ENCODE measurements at regions not wholly inside any gene's neighbourhood (a gene's known extent, or its start where the extent isn't known, plus 50 kb on each side); places are given as distances from the start of the nearest gene placed in this dataset.

DNA sequence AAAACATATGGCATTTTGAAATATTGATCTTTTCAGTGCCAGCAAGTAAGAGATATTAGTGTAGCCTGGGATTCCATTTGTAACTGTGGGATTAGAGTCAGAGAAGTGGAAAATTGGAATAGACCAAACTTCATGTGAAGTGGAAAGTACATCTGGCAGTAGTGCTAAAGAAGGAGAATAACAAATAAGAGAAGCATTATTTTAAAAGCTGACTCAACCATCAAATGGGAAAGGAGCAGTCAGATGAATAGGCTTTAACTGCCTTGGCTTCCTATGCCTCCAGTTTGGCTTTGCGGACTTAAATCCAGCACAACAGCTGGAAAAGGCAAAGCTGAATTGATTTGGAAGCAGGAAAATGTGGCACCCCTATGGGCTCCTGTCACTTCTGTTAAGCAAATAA, 623.1 kb downstream of the TSN start:
- H3K27ac ChIP-seq = no peak overlapping the region
- H3K4me3 ChIP-seq = no peak overlapping the region
- H3K27me3 ChIP-seq = no peaks in the 10 kb centered on the region
- H3K9me3 ChIP-seq = no peaks in the 10 kb centered on the region
- H3K36me3 ChIP-seq = no peaks in the 10 kb centered on the region
- TF ChIP-seq EP300 (IDR thresholded peaks at IDR 0.05) = no peak
- TF ChIP-seq POLR2A (IDR thresholded peaks at IDR 0.05) = no peak
- TF ChIP-seq POLR2AphosphoS5 (IDR thresholded peaks at IDR 0.05) = no peak
- TF ChIP-seq, protein P1, sequence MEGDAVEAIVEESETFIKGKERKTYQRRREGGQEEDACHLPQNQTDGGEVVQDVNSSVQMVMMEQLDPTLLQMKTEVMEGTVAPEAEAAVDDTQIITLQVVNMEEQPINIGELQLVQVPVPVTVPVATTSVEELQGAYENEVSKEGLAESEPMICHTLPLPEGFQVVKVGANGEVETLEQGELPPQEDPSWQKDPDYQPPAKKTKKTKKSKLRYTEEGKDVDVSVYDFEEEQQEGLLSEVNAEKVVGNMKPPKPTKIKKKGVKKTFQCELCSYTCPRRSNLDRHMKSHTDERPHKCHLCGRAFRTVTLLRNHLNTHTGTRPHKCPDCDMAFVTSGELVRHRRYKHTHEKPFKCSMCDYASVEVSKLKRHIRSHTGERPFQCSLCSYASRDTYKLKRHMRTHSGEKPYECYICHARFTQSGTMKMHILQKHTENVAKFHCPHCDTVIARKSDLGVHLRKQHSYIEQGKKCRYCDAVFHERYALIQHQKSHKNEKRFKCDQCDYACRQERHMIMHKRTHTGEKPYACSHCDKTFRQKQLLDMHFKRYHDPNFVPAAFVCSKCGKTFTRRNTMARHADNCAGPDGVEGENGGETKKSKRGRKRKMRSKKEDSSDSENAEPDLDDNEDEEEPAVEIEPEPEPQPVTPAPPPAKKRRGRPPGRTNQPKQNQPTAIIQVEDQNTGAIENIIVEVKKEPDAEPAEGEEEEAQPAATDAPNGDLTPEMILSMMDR (IDR thresholded peaks at IDR 0.05) = no peak
- 62 to 88% methylated on average over 1 of the region's 1 CpG for WGBS, 2 donors (ENCODE audit: low coverage in 1 of 2)
- no peak for ATAC-seq
- no peaks in the 10 kb centered on the region for H3K4me1 ChIP-seq

DNA sequence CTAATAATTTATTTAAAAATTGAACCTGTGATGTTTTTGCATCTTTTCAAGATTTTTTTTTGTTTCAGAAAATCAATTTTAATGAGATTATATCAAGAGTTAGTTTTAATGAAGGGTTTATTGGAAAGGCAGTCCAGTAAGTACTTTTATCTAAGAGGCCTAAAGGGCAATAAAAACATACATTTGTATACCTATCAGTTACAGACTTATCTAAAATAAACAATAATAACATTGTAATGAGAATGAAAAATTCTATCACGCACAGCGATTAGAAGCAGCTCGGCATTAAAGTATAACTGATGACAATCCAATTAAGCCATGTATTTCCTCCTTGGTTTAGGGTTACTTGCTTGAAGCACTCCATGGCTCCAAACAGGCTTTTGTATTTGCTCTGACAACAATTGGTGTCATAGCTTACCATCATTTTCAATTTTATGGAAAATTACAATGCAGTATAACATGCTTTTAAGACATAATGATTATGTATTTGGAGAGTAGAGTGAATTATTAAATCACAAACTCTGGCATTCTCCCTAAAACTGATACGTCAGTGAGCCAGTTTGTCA, 629.4 kb downstream of the TSN start:
- Histone ChIP-seq H3K9me3 (peaks cover 0 to 16% (median 0%) of the 10 kb centered on the region in 3 donors), H3K4me3 (no peak overlapping the region), H3K27ac (no peak overlapping the region), H3K4me1 (no peaks in the 10 kb centered on the region), H3K27me3 (no peaks in the 10 kb centered on the region), H3K36me3 (no peaks in the 10 kb centered on the region)
- WGBS, 2 donors (ENCODE audit: low coverage in 1 of 2) = 56 to 89% methylated on average over 4 of the region's 4 CpGs
- TF ChIP-seq, protein P1 (IDR thresholded peaks at IDR 0.05) = no peak
- no peak for TF ChIP-seq EP300 (IDR thresholded peaks at IDR 0.05)
- no peak for TF ChIP-seq POLR2AphosphoS5 (IDR thresholded peaks at IDR 0.05)
- no peak for TF ChIP-seq POLR2A (IDR thresholded peaks at IDR 0.05)
- ATAC-seq = no peak

DNA sequence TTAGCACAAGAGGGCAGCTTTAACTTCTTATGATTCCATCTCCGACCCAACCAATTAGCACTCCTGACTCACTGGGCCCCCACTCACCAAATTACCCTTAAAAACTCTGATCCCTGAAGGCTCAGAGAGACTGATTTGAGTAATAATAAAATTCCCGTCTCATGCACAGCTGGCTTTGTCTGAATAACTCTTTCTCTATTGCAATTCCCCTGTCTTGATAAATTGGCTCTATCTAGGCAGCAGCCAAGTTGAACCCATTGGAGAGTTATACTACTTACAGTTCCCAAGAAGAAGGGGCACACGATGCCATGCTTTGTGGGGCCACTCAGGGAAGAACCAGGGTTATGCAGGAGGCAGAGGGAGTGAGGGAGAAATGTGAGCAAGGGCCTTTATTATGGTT, 632.8 kb downstream of the TSN start:
- WGBS, 2 donors (ENCODE audit: low coverage in 1 of 2) = 80 to 93% methylated on average over 1 to 2 of the region's 3 CpGs
- no peak overlapping the region for H3K4me3 ChIP-seq
- no peak for ATAC-seq
- no peak overlapping the region for H3K27ac ChIP-seq
- TF ChIP-seq, protein P1 (IDR thresholded peaks at IDR 0.05) = no peak
- TF ChIP-seq POLR2AphosphoS5 (IDR thresholded peaks at IDR 0.05) (no peak), POLR2A (IDR thresholded peaks at IDR 0.05) (no peak), EP300 (IDR thresholded peaks at IDR 0.05) (no peak)
- H3K36me3 ChIP-seq = no peaks in the 10 kb centered on the region
- H3K4me1 ChIP-seq = no peaks in the 10 kb centered on the region
- peaks cover 0 to 16% (median 0%) of the 10 kb centered on the region in 3 donors for H3K9me3 ChIP-seq
- H3K27me3 ChIP-seq = no peaks in the 10 kb centered on the region

GRCh38 chr2:122389694-122390093, 634.2 kb downstream of the TSN start:
- Histone ChIP-seq H3K4me3 (no peak overlapping the region), H3K36me3 (no peaks in the 10 kb centered on the region), H3K27me3 (no peaks in the 10 kb centered on the region), H3K4me1 (no peaks in the 10 kb centered on the region), H3K9me3 (peaks cover 0 to 16% (median 0%) of the 10 kb centered on the region in 3 donors), H3K27ac (no peak overlapping the region)
- 76 to 88% methylated on average over 2 to 4 of the region's 4 CpGs for WGBS, 2 donors (ENCODE audit: low coverage in 1 of 2)
- TF ChIP-seq EP300 (IDR thresholded peaks at IDR 0.05) = no peak
- TF ChIP-seq, protein P1 (IDR thresholded peaks at IDR 0.05) = no peak
- TF ChIP-seq POLR2A (IDR thresholded peaks at IDR 0.05) = no peak
- TF ChIP-seq POLR2AphosphoS5 (IDR thresholded peaks at IDR 0.05) = no peak
- ATAC-seq = no peak

GRCh38 chr2:122390406-122390805, 635.0 kb downstream of the TSN start:
- 53 to 78% methylated on average over 1 of the region's 1 CpG for WGBS, 2 donors (ENCODE audit: low coverage in 1 of 2)
- Histone ChIP-seq H3K4me1 (no peaks in the 10 kb centered on the region), H3K27me3 (no peaks in the 10 kb centered on the region), H3K9me3 (peaks cover 0 to 16% (median 0%) of the 10 kb centered on the region in 3 donors), H3K27ac (no peak overlapping the region), H3K4me3 (no peak overlapping the region), H3K36me3 (no peaks in the 10 kb centered on the region)
- ATAC-seq = no peak
- TF ChIP-seq, protein P1 (IDR thresholded peaks at IDR 0.05) = no peak
- TF ChIP-seq POLR2AphosphoS5 (IDR thresholded peaks at IDR 0.05) = no peak
- TF ChIP-seq POLR2A (IDR thresholded peaks at IDR 0.05) = no peak
- no peak for TF ChIP-seq EP300 (IDR thresholded peaks at IDR 0.05)

Data from gastroesophageal sphincter (tissue), 4 donors.